Small intestine (tissue), 7 donors: ENCODE measurements at regions not wholly inside any gene's neighbourhood (a gene's known extent, or its start where the extent isn't known, plus 50 kb on each side); places are given as distances from the start of the nearest gene placed in this dataset.

Experiments used
- DNase-seq, 2 donors: peaks; one replicate each; pipeline versions ENCODE4 v3.0.0 to v3.0.0-alpha.2; 2013
- FAIRE-seq: peaks from 2 replicates; lab custom pipeline; 2012; peaks lifted over from hg19 to GRCh38; lab: Jason Lieb, UNC
- H3K27ac ChIP-seq, 3 donors: one replicate each; pipeline ENCODE4 v1.5.1; 2013; ENCODE audit warnings: low read length in 2 of 3, mild to moderate bottlenecking in 2 of 3, control low read depth in 1 of 3, inconsistent platforms in 1 of 3, low read depth in 1 of 3, moderate library complexity in 1 of 3
- H3K27me3 ChIP-seq, 3 donors: one replicate each; pipeline ENCODE4 v1.6.1; 2013; ENCODE audit warnings: low read length in 3 of 3, inconsistent platforms in 1 of 3; ENCODE audit not compliant: control insufficient read depth in 3 of 3, insufficient read depth in 3 of 3
- H3K36me3 ChIP-seq, 3 donors: one replicate each; pipeline ENCODE4 v1.6.1; 2013; ENCODE audit warnings: low read length in 3 of 3, inconsistent platforms in 1 of 3, low read depth in 1 of 3, mild to moderate bottlenecking in 1 of 3, moderate library complexity in 1 of 3; ENCODE audit not compliant: control insufficient read depth in 3 of 3, insufficient read depth in 2 of 3
- H3K4me1 ChIP-seq, 3 donors: one replicate each; pipeline ENCODE4 v1.6.1; 2013; ENCODE audit warnings: low read length in 2 of 3, inconsistent platforms in 1 of 3, low read depth in 1 of 3, mild to moderate bottlenecking in 1 of 3, moderate library complexity in 1 of 3; ENCODE audit not compliant: control insufficient read depth in 3 of 3, insufficient read depth in 2 of 3
- H3K4me3 ChIP-seq, 3 donors: one replicate each; pipeline ENCODE4 v1.5.1; 2013; ENCODE audit warnings: low read length in 3 of 3, control low read depth in 1 of 3, inconsistent platforms in 1 of 3, low read depth in 1 of 3, mild to moderate bottlenecking in 1 of 3, moderate library complexity in 1 of 3
- H3K9me3 ChIP-seq, 2 donors: one replicate each; pipeline ENCODE4 v1.6.1; 2013; ENCODE audit warnings: low read depth in 1 of 2, low read length in 1 of 2; ENCODE audit not compliant: control insufficient read depth in 2 of 2, insufficient read depth in 1 of 2
- WGBS, 3 donors: extraction: QIAGEN DNeasy Blood & Tissue Kit; methylation state at CpG; one replicate each; pipeline ENCODE4 v1.1.7; 2013; 5-methylcytosine and 5-hydroxymethylcytosine counted together
- donor health status: healthy with polysubstance abuse.
- donor health status: control.
- donor health status: control.
- donor health status: Bipolar disorder and iron deficiency.
- donor health status: healthy.

DNA sequence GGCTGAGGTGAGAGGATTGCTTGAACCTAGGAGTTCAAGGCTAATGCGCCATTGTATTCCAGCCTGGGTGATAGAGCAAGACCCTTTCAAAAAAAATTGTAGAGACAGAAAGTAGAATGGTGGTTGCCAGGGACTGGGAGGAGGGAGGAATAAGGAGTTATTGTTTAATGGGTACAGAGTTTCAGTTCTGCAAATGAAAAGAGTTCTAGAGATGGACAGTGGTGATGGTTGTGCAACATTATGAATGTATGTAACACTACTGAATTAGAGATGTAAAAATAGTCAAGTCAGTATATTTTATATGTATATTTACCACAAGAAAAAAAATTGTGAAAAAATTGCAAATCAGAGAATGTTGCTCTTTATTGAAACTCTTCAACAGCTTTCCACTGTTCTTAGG lies 266.5 kb upstream of the NPY start:
- Histone ChIP-seq H3K4me1 (no peaks in the 10 kb centered on the region), H3K4me3 (no peak overlapping the region), H3K9me3 (no peaks in the 10 kb centered on the region), H3K36me3 (no peaks in the 10 kb centered on the region), H3K27me3 (no peaks in the 10 kb centered on the region), H3K27ac (no peak overlapping the region)
- DNase-seq = no peak
- no peak for FAIRE-seq
- 95 to 100% (median 96%) methylated on average over 1 of the region's 1 CpG for WGBS, 3 donors

DNA sequence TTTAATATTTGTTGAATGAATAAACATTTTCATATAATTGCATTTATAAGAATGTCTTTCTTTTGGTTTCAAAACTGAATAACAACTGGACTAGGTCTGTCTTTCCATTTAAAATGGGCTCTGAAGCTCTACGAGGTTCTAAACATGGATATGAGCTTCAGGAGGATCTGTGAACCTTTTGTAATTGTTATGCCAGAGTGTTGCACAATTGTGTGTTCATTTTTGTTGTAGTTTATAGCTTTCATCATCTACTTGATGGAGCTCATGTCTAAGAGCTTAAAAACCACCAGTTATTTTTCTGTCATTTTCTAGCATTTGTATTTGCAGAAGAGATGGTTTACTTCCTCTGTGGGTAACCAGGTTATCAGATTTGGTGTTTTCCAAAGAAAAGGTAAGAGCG lies 265.7 kb upstream of the NPY start:
- 64 to 70% (median 68%) methylated on average over 2 of the region's 2 CpGs for WGBS, 3 donors

DNA sequence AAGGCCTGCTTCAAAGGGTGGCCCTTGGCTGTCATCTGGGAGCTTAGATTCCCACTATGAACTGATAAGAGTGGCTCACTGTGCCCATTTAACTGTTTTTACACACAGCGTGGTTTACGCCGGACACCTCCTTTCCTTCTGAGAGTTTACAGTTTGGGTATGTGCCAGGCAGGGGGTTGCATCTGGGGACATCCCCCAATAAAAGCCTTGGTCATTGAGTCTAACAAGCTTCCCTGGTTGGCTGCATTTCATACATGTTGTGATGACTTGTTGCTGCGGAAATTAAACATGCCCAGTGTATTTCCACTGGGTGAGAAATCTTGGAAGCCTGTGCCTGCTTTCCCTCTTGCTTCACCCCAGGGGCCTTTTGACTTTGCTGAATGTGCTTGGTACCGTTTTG lies 264.1 kb upstream of the NPY start:
- no peaks in the 10 kb centered on the region for H3K4me1 ChIP-seq
- no peaks in the 10 kb centered on the region for H3K36me3 ChIP-seq
- WGBS, 3 donors = 78 to 84% (median 81%) methylated on average over 5 of the region's 5 CpGs
- DNase-seq (no peak), FAIRE-seq (no peak)
- H3K9me3 ChIP-seq = no peaks in the 10 kb centered on the region
- H3K4me3 ChIP-seq = no peak overlapping the region
- no peaks in the 10 kb centered on the region for H3K27me3 ChIP-seq
- no peak overlapping the region for H3K27ac ChIP-seq

More for the DNA sequence above, 265.7 kb upstream of the NPY start:
- no peak for FAIRE-seq
- no peak for DNase-seq
- H3K4me1 ChIP-seq = no peaks in the 10 kb centered on the region
- no peaks in the 10 kb centered on the region for H3K36me3 ChIP-seq
- no peaks in the 10 kb centered on the region for H3K27me3 ChIP-seq
- H3K4me3 ChIP-seq = no peak overlapping the region
- H3K27ac ChIP-seq = no peak overlapping the region
- H3K9me3 ChIP-seq = no peaks in the 10 kb centered on the region

DNA sequence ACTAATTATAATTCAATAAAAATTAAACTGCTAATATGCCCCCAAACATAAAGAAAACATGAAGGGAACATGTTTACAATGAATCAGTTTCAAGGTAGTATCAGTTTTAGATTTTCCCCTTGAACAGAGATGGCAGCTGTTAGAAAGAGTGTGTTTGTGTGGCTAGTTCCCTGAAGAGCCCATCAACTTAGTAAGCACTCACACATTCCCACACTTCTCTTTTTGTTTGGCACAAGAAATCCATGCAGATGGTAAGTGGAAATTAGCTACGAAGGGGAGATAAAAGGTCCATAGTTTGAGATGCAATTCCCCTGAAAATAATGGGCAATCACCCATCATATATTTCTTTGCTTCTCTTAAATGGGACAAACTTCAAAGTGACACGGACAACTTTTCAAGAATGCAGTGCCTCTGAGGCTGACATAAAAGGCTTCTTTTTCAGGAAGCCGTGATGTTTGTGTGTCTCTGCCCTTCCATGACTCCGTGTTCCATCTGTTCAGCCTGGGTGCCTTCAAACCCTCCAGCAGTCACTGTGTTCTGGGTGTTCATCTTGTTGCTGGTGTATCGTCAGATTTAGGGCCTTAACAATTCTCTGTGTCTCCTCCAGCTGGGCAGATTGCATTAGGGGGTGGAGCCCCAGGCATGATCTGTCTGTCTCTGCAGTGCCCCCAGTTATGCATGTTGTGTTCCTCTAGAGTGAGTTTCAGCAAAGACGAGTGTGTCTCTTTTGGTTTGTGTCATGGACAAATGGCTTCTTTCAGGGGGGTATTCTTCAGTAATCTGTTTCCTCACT lies 259.5 kb upstream of the NPY start:
- 53 to 68% (median 66%) methylated on average over 6 of the region's 6 CpGs for WGBS, 3 donors
- Histone ChIP-seq H3K27ac (peak overlapping the region in 1 of 3 donors; percentile 23), H3K4me3 (no peak overlapping the region), H3K9me3 (no peaks in the 10 kb centered on the region), H3K4me1 (no peaks in the 10 kb centered on the region), H3K36me3 (no peaks in the 10 kb centered on the region), H3K27me3 (no peaks in the 10 kb centered on the region)
- FAIRE-seq (no peak), DNase-seq (no peak)

- H3K27ac ChIP-seq = peak overlapping the region in 1 of 3 donors; percentile 23
- 38 to 56% (median 50%) methylated on average over 2 of the region's 2 CpGs for WGBS, 3 donors
- no peaks in the 10 kb centered on the region for H3K36me3 ChIP-seq
These were observed 258.9 kb upstream of the NPY start for GRCh38 chr7:24025094-24025493.

DNA sequence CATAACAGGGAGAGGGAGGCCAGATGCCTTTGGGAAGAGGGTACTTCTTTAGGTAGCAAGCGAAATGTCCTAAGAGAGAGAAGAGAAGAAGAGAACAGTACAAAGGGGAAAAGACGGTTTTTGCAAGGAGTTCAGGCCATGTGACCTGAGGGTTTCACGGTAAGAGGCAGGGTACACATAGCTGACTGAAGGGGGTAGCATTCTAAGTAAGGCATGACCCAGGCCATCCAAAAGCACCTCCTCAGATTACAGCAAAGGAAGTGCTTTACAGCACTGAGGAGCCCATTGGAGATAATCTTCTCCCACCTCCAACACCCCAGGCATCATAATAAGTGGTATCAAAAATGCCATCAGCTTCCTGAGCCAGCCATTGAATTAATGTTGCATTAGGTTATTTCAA lies 258.2 kb upstream of the NPY start:
- no peak overlapping the region for H3K4me3 ChIP-seq
- no peaks in the 10 kb centered on the region for H3K4me1 ChIP-seq
- no peaks in the 10 kb centered on the region for H3K27me3 ChIP-seq
- no peaks in the 10 kb centered on the region for H3K9me3 ChIP-seq
- H3K36me3 ChIP-seq = no peaks in the 10 kb centered on the region
- DNase-seq (no peak), FAIRE-seq (no peak)
- no peak overlapping the region for H3K27ac ChIP-seq
- WGBS, 3 donors = 84 to 90% (median 84%) methylated on average over 3 of the region's 3 CpGs

More at GRCh38 chr7:24025094-24025493, 258.9 kb upstream of the NPY start:
- Histone ChIP-seq H3K9me3 (no peaks in the 10 kb centered on the region), H3K4me3 (no peak overlapping the region), H3K27me3 (no peaks in the 10 kb centered on the region), H3K4me1 (no peaks in the 10 kb centered on the region)
- FAIRE-seq (no peak), DNase-seq (no peak)

GRCh38 chr7:24026351-24026750 lies 257.6 kb upstream of the NPY start:
- no peak for FAIRE-seq
- DNase-seq = no peak
- Histone ChIP-seq H3K27me3 (no peaks in the 10 kb centered on the region), H3K36me3 (no peaks in the 10 kb centered on the region), H3K9me3 (no peaks in the 10 kb centered on the region), H3K27ac (peak overlapping the region in 1 of 3 donors; percentile 10), H3K4me1 (no peaks in the 10 kb centered on the region), H3K4me3 (no peak overlapping the region)

DNA sequence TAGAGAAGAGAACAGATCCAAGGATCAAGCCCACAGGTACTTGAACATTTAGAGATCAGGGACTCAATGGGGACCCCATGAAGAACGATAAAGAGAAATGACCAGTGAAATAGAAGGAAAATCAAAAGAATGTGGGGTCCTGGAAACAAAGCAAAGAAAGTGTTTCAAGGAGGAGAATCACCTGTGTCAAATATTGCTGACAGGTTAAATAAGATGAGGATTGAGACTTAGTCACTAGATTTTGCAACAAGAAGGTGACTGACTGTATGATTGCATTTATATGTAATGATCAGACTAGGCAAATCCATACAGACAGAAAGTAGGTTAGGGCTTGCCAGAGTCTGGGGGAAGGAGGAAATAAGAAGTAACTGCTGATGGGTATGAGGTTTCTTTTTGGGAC lies 254.9 kb upstream of the NPY start:
- Histone ChIP-seq H3K27me3 (no peaks in the 10 kb centered on the region), H3K27ac (no peak overlapping the region), H3K4me3 (no peak overlapping the region), H3K9me3 (no peaks in the 10 kb centered on the region), H3K4me1 (no peaks in the 10 kb centered on the region), H3K36me3 (no peaks in the 10 kb centered on the region)
- no peak for FAIRE-seq
- no peak for DNase-seq
- 83 to 89% (median 88%) methylated on average over 1 of the region's 1 CpG for WGBS, 3 donors

- 23 to 40% (median 33%) methylated on average over 1 of the region's 1 CpG for WGBS, 3 donors
- Histone ChIP-seq H3K27ac (no peak overlapping the region), H3K4me1 (no peaks in the 10 kb centered on the region), H3K9me3 (no peaks in the 10 kb centered on the region), H3K27me3 (no peaks in the 10 kb centered on the region), H3K36me3 (no peaks in the 10 kb centered on the region), H3K4me3 (no peak overlapping the region)
- DNase-seq (no peak), FAIRE-seq (no peak)
These were observed 249.7 kb upstream of the NPY start for GRCh38 chr7:24034251-24034650.
